PC-3 (cell line): ENCODE measurements at regions not wholly inside any gene's neighbourhood (a gene's known extent, or its start where the extent isn't known, plus 50 kb on each side); places are given as distances from the start of the nearest gene placed in this dataset.

Source experiments
- CTCF ChIP-seq: fragments of 300-600 bp; sonication (generic); conservative IDR thresholded peaks from 2 replicates; pipeline ENCODE4 v1.5.1; 2017; ENCODE audit warnings: antibody characterized with exemption, low read depth, mild to moderate bottlenecking, low read length
- EZH2phosphoT487 ChIP-seq: fragments of 300-600 bp; sonication (generic); IDR thresholded peaks from 2 replicates; pipeline ENCODE4 v1.6.1; 2018; ENCODE audit warnings: mild to moderate bottlenecking, antibody characterized with exemption, low read length, borderline replicate concordance

GRCh38 chr2:242054881-242055801 is 185.6 kb downstream of the RTP5 start:
- TF ChIP-seq CTCF (no peak), EZH2phosphoT487 (no peak)
